IPS-18c (cell line): ENCODE measurements at regions not wholly inside any gene's neighbourhood (a gene's known extent, or its start where the extent isn't known, plus 50 kb on each side); places are given as distances from the start of the nearest gene placed in this dataset.

Source experiments
- H3K4me3 ChIP-seq: 2 replicates; pipeline ENCODE4 v1.7.0; 2013; ENCODE audit warnings: low read depth, mild to moderate bottlenecking, low read length, moderate library complexity; ENCODE audit not compliant: insufficient read depth
- H3K9me3 ChIP-seq: one replicate; pipeline ENCODE4 v1.6.1; 2013; ENCODE audit warnings: mild to moderate bottlenecking, low read length, moderate library complexity; ENCODE audit not compliant: control insufficient read depth, insufficient read depth

GRCh38 chr13:107258599-107259187 lies 690.8 kb upstream of the ARGLU1 start:
- Histone ChIP-seq H3K4me3 (no peak overlapping the region), H3K9me3 (no peaks in the 10 kb centered on the region)

- Histone ChIP-seq H3K9me3 (no peaks in the 10 kb centered on the region), H3K4me3 (no peak overlapping the region)
These were observed 686.5 kb upstream of the ARGLU1 start for GRCh38 chr13:107254392-107254791.

GRCh38 chr13:107252428-107252827 lies 684.5 kb upstream of the ARGLU1 start:
- Histone ChIP-seq H3K9me3 (no peaks in the 10 kb centered on the region), H3K4me3 (no peak overlapping the region)

GRCh38 chr13:107252021-107252420 lies 684.1 kb upstream of the ARGLU1 start:
- no peak overlapping the region for H3K4me3 ChIP-seq

GRCh38 chr13:107251341-107251740 lies 683.4 kb upstream of the ARGLU1 start:
- H3K4me3 ChIP-seq: no peak overlapping the region
- H3K9me3 ChIP-seq: no peaks in the 10 kb centered on the region

More at GRCh38 chr13:107252021-107252420, 684.1 kb upstream of the ARGLU1 start:
- H3K9me3 ChIP-seq: no peaks in the 10 kb centered on the region

GRCh38 chr13:107250628-107251027 lies 682.7 kb upstream of the ARGLU1 start:
- H3K9me3 ChIP-seq: no peaks in the 10 kb centered on the region

GRCh38 chr13:107244241-107244640 lies 676.3 kb upstream of the ARGLU1 start:
- no peak overlapping the region for H3K4me3 ChIP-seq
- no peaks in the 10 kb centered on the region for H3K9me3 ChIP-seq

More at GRCh38 chr13:107250628-107251027, 682.7 kb upstream of the ARGLU1 start:
- H3K4me3 ChIP-seq: no peak overlapping the region

GRCh38 chr13:107242138-107242537 lies 674.2 kb upstream of the ARGLU1 start:
- Histone ChIP-seq H3K9me3 (no peaks in the 10 kb centered on the region), H3K4me3 (no peak overlapping the region)

GRCh38 chr13:107241381-107241780 lies 673.4 kb upstream of the ARGLU1 start:
- Histone ChIP-seq H3K9me3 (no peaks in the 10 kb centered on the region), H3K4me3 (no peak overlapping the region)

GRCh38 chr13:107239213-107239612 lies 671.3 kb upstream of the ARGLU1 start:
- Histone ChIP-seq H3K4me3 (no peak overlapping the region), H3K9me3 (no peaks in the 10 kb centered on the region)

GRCh38 chr13:107238262-107238981 lies 670.5 kb upstream of the ARGLU1 start:
- H3K4me3 ChIP-seq: no peak overlapping the region

GRCh38 chr13:107234319-107235073 lies 666.6 kb upstream of the ARGLU1 start:
- H3K9me3 ChIP-seq: no peaks in the 10 kb centered on the region
- no peak overlapping the region for H3K4me3 ChIP-seq

More at GRCh38 chr13:107238262-107238981, 670.5 kb upstream of the ARGLU1 start:
- H3K9me3 ChIP-seq: no peaks in the 10 kb centered on the region

GRCh38 chr13:107233541-107233940 lies 665.6 kb upstream of the ARGLU1 start:
- Histone ChIP-seq H3K9me3 (no peaks in the 10 kb centered on the region), H3K4me3 (no peak overlapping the region)

- Histone ChIP-seq H3K9me3 (no peaks in the 10 kb centered on the region), H3K4me3 (no peak overlapping the region)
These were observed 664.0 kb upstream of the ARGLU1 start for GRCh38 chr13:107231944-107232343.

GRCh38 chr13:107223867-107224266 lies 655.9 kb upstream of the ARGLU1 start:
- no peaks in the 10 kb centered on the region for H3K9me3 ChIP-seq
- no peak overlapping the region for H3K4me3 ChIP-seq

- Histone ChIP-seq H3K4me3 (no peak overlapping the region), H3K9me3 (no peaks in the 10 kb centered on the region)
These were observed 654.7 kb upstream of the ARGLU1 start for GRCh38 chr13:107222597-107222996.

- no peaks in the 10 kb centered on the region for H3K9me3 ChIP-seq
- H3K4me3 ChIP-seq: no peak overlapping the region
These were observed 652.3 kb upstream of the ARGLU1 start for GRCh38 chr13:107220245-107220644.

GRCh38 chr13:107217251-107217650 lies 649.3 kb upstream of the ARGLU1 start:
- H3K9me3 ChIP-seq: no peaks in the 10 kb centered on the region
- H3K4me3 ChIP-seq: no peak overlapping the region
